GM23248 (cell line): ENCODE measurements at regions not wholly inside any gene's neighbourhood (a gene's known extent, or its start where the extent isn't known, plus 50 kb on each side); places are given as distances from the start of the nearest gene placed in this dataset.

ENCODE experiments used
- DNase-seq: peaks from one replicate; pipeline ENCODE4 v3.0.0-alpha.2; 2015
- H2AFZ ChIP-seq: fragments of 200-600 bp; sonication (generic); 2 replicates; pipeline ENCODE4 v1.6.1; 2016; ENCODE audit warnings: antibody characterized with exemption
- H3F3A ChIP-seq: fragments of 200-600 bp; sonication (generic); 2 replicates; pipeline ENCODE4 v1.6.1; 2016; ENCODE audit warnings: mild to moderate bottlenecking, antibody characterized with exemption, mixed run types; ENCODE audit not compliant: insufficient read depth
- H3K27ac ChIP-seq: fragments of 200-600 bp; sonication (generic); 2 replicates; pipeline ENCODE4 v1.5.1; 2016; ENCODE audit warnings: mild to moderate bottlenecking
- H3K27me3 ChIP-seq: fragments of 200-600 bp; sonication (generic); replicated peaks from 2 replicates; pipeline ENCODE4 v1.6.1; 2016; ENCODE audit warnings: mild to moderate bottlenecking; ENCODE audit not compliant: insufficient read depth
- H3K36me3 ChIP-seq: fragments of 200-600 bp; sonication (generic); 2 replicates; pipeline ENCODE4 v1.6.1; 2016; ENCODE audit warnings: low read depth, mild to moderate bottlenecking
- H3K4me1 ChIP-seq: fragments of 200-600 bp; sonication (generic); 2 replicates; pipeline ENCODE4 v1.6.1; 2016; ENCODE audit warnings: mild to moderate bottlenecking; ENCODE audit not compliant: insufficient read depth
- H3K4me2 ChIP-seq: fragments of 200-600 bp; sonication (generic); one replicate; pipeline ENCODE4 v1.6.1; 2016; ENCODE audit warnings: mild to moderate bottlenecking; ENCODE audit not compliant: unreplicated experiment
- H3K4me3 ChIP-seq: fragments of 200-600 bp; sonication (generic); 2 replicates; pipeline ENCODE4 v1.5.1; 2016; ENCODE audit warnings: mild to moderate bottlenecking
- H3K79me2 ChIP-seq: fragments of 200-600 bp; sonication (generic); 2 replicates; pipeline ENCODE4 v1.6.1; 2016; ENCODE audit warnings: mild to moderate bottlenecking; ENCODE audit not compliant: insufficient read depth
- H3K9ac ChIP-seq: fragments of 200-600 bp; sonication (generic); 2 replicates; pipeline ENCODE4 v1.6.1; 2016; ENCODE audit warnings: mild to moderate bottlenecking
- H3K9me2 ChIP-seq: fragments of 200-600 bp; sonication (generic); 2 replicates; pipeline ENCODE4 v1.6.1; 2016; ENCODE audit warnings: mixed run types, mild to moderate bottlenecking, moderate library complexity; ENCODE audit not compliant: insufficient read depth
- H3K9me3 ChIP-seq: fragments of 200-600 bp; sonication (generic); one replicate; pipeline ENCODE4 v1.6.1; 2017; ENCODE audit warnings: low read depth
- H4K20me1 ChIP-seq: fragments of 200-600 bp; sonication (generic); 2 replicates; pipeline ENCODE4 v1.6.0; 2016; ENCODE audit not compliant: insufficient read depth
- EZH2 ChIP-seq: fragments of 200-600 bp; sonication (generic); IDR thresholded peaks from 2 replicates; pipeline ENCODE4 v1.6.1; 2018; ENCODE audit warnings: antibody characterized with exemption, mild to moderate bottlenecking; ENCODE audit not compliant: insufficient read depth, poor library complexity, severe bottlenecking
- EZH2phosphoT487 ChIP-seq: fragments of 200-600 bp; sonication (generic); IDR thresholded peaks from 2 replicates; pipeline ENCODE4 v1.6.1; 2018; ENCODE audit warnings: antibody characterized with exemption, moderate library complexity, mild to moderate bottlenecking, low read depth; ENCODE audit not compliant: insufficient read depth
- WGBS, 2 experiments: methylation state at CpG; one replicate each; pipeline ENCODE4 v1.1.6; 2015 to 2017; ENCODE audit warnings: low lambda C conversion rate in 2 of 2, low coverage in 1 of 2; ENCODE audit errors: missing lambda C conversion rate in 2 of 2; 5-methylcytosine and 5-hydroxymethylcytosine counted together
- in situ Hi-C: fragments of 300-500 bp; cut with MboI; formaldehyde crosslinking; loops from 2 replicates; pipeline ENCODE4 v1.15.0; 2020

DNA sequence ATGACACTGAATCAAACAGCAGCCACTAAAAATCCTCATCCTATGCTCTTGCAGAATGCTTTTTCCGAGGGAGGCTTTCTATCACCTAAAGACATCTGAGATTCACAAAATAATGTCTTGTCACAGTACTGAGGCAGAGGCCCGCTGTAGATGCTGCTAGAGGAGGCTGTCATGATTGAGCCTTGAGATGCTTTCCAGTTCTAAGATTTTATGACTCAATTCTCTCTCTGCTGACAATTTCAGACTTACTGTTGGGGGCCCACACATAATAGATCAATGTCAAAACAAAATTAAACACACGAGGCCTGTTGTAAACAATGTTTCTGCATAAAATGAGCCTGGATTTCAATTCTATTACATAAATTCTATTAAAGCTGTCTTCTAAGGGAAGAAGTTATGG, 132.7 kb upstream of the ARL4C start:
- Histone ChIP-seq H3K9ac (no peak overlapping the region), H3K27me3 (no peaks in the 10 kb centered on the region), H3K9me2 (no peaks in the 10 kb centered on the region), H3K4me3 (no peak overlapping the region), H3F3A (no peaks in the 10 kb centered on the region), H3K79me2 (no peaks in the 10 kb centered on the region), H3K4me2 (no peak overlapping the region), H3K27ac (no peak overlapping the region), H4K20me1 (no peaks in the 10 kb centered on the region), H3K36me3 (no peaks in the 10 kb centered on the region), H3K9me3 (no peaks in the 10 kb centered on the region), H2AFZ (no peak overlapping the region), H3K4me1 (no peaks in the 10 kb centered on the region)
- WGBS, 2 experiments, result 80% methylated on average over 3 of the region's 3 CpGs
- in situ Hi-C loops, result no loop called here
- TF ChIP-seq EZH2phosphoT487 (no peak), EZH2 (no peak)
- no peak for DNase-seq

- WGBS, 2 experiments, result 75 to 77% methylated on average over 5 of the region's 5 CpGs
Measured at GRCh38 chr2:234628953-234629352, 132.1 kb upstream of the ARL4C start.

DNA sequence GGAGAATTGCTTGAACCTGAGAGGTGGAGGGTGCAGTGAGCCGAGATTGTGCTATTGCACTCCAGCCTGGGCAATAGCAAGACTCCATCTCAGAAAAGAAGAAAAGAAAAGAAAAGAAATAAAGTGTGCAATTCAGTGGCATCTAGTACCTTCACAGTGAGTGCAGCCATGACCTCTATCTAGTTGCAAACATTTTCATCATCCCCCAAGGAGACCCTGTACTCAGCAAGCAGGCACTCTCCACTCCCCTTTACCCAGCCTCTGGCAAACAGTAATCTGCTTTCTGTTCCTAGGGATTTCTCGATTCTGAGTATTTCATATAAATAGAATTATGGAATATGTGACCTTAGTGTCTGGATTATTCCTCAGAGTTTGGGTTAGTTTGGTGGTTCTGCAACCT, 130.4 kb upstream of the ARL4C start:
- WGBS, 2 experiments, result 75 to 86% methylated on average over 2 of the region's 2 CpGs
- H3K79me2 ChIP-seq, result no peaks in the 10 kb centered on the region
- TF ChIP-seq EZH2phosphoT487 (no peak), EZH2 (no peak)
- H3K9ac ChIP-seq, result no peak overlapping the region
- H3K9me3 ChIP-seq, result no peaks in the 10 kb centered on the region
- H3K9me2 ChIP-seq, result no peaks in the 10 kb centered on the region
- H4K20me1 ChIP-seq, result no peaks in the 10 kb centered on the region
- H3K4me1 ChIP-seq, result no peaks in the 10 kb centered on the region
- no peaks in the 10 kb centered on the region for H3F3A ChIP-seq
- H3K36me3 ChIP-seq, result no peaks in the 10 kb centered on the region
- no peak overlapping the region for H2AFZ ChIP-seq
- no peak overlapping the region for H3K27ac ChIP-seq
- H3K4me2 ChIP-seq, result no peak overlapping the region
- no peak overlapping the region for H3K4me3 ChIP-seq
- in situ Hi-C loops, result no loop called here
- DNase-seq, result no peak
- no peaks in the 10 kb centered on the region for H3K27me3 ChIP-seq

More at GRCh38 chr2:234628953-234629352, 132.1 kb upstream of the ARL4C start:
- Histone ChIP-seq H3K4me1 (no peaks in the 10 kb centered on the region), H3K4me3 (no peak overlapping the region), H3F3A (no peaks in the 10 kb centered on the region), H3K4me2 (no peak overlapping the region), H3K27me3 (no peaks in the 10 kb centered on the region), H3K9ac (no peak overlapping the region), H2AFZ (no peak overlapping the region), H3K9me3 (no peaks in the 10 kb centered on the region), H3K79me2 (no peaks in the 10 kb centered on the region), H3K9me2 (no peaks in the 10 kb centered on the region), H3K36me3 (no peaks in the 10 kb centered on the region), H3K27ac (no peak overlapping the region), H4K20me1 (no peaks in the 10 kb centered on the region)
- in situ Hi-C loops, result no loop called here
- no peak for DNase-seq
- TF ChIP-seq EZH2phosphoT487, result no peak
- TF ChIP-seq EZH2, result no peak

DNA sequence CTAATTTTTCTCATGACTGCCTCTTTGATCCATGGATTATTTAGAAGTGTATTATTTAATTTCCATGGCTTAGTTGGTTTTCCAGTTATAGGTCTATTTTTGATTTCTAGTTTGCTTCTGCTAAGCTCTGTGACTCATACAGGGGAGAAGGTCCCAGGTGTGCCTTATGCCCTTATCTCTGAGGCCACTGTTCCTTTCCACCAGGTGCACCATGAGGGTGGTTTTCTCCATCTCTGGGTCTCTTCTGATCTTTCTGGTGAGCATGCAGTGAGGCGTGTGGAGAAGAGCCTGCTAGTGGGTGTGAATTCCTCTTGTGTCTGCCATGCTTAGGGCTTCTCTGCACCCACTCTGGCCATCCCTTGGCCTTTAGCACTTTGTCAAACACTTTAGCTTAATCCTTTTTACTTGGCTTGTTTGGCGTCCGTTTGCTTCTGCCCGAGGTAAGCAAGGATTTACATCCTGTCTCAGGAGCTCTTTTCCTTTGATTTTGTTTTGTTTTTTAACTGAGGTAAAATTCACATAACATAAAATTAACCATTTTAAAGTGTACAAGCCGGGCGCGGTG, 129.8 kb upstream of the ARL4C start:
- WGBS, 2 experiments, result 84 to 91% methylated on average over 7 of the region's 7 CpGs
- in situ Hi-C loops, result no loop called here
- no peaks in the 10 kb centered on the region for H3F3A ChIP-seq
- no peaks in the 10 kb centered on the region for H4K20me1 ChIP-seq
- no peaks in the 10 kb centered on the region for H3K4me1 ChIP-seq
- no peaks in the 10 kb centered on the region for H3K79me2 ChIP-seq
- TF ChIP-seq EZH2 (no peak), EZH2phosphoT487 (no peak)
- H2AFZ ChIP-seq, result no peak overlapping the region
- no peak overlapping the region for H3K27ac ChIP-seq
- no peaks in the 10 kb centered on the region for H3K9me2 ChIP-seq
- H3K4me2 ChIP-seq, result no peak overlapping the region
- H3K36me3 ChIP-seq, result no peaks in the 10 kb centered on the region
- no peaks in the 10 kb centered on the region for H3K27me3 ChIP-seq
- no peak for DNase-seq
- no peak overlapping the region for H3K4me3 ChIP-seq
- no peaks in the 10 kb centered on the region for H3K9me3 ChIP-seq
- no peak overlapping the region for H3K9ac ChIP-seq
